Urothelium cell line (cell line): ENCODE measurements at regions not wholly inside any gene's neighbourhood (a gene's known extent, or its start where the extent isn't known, plus 50 kb on each side); places are given as distances from the start of the nearest gene placed in this dataset.
A peak's percentile ranks its signal among the peaks of the same experiment; 100 is the strongest.
"Not testable (repeated sequence)": the region's sequence is repeated elsewhere in the genome, so short reads cannot be mapped to it uniquely, and the experiment has no call there.

Source experiments
- DNase-seq: peaks from one replicate; pipeline ENCODE4 v3.0.0; 2011; ENCODE audit warnings: low spot score, mixed read lengths
- FAIRE-seq: peaks from 2 replicates; lab custom pipeline; 2011; peaks lifted over from hg19 to GRCh38; lab: Jason Lieb, UNC

DNA sequence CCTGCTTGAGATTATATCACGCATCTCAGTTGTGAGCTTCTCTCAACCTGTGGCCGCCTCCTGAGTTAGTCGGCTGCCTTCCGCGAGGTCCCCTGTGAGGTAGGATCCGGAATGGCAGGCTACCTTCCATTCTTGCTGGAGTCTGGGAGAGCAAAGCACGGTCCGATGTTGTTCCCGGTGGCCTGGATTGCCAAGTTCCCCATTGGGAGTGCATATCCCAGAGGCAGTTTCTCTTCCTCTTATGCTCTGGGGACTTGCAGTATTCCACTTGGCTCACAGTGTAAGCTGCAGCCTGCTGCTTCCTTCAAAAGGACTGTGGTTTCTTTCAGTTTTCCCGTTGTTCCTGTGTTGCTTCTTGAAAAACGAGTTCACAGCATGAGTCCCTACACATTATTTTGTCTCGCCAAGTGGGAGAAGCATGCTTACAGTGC lies 225.4 kb upstream of the ZWINT start:
- FAIRE-seq (no peak), DNase-seq (no peak)

DNA sequence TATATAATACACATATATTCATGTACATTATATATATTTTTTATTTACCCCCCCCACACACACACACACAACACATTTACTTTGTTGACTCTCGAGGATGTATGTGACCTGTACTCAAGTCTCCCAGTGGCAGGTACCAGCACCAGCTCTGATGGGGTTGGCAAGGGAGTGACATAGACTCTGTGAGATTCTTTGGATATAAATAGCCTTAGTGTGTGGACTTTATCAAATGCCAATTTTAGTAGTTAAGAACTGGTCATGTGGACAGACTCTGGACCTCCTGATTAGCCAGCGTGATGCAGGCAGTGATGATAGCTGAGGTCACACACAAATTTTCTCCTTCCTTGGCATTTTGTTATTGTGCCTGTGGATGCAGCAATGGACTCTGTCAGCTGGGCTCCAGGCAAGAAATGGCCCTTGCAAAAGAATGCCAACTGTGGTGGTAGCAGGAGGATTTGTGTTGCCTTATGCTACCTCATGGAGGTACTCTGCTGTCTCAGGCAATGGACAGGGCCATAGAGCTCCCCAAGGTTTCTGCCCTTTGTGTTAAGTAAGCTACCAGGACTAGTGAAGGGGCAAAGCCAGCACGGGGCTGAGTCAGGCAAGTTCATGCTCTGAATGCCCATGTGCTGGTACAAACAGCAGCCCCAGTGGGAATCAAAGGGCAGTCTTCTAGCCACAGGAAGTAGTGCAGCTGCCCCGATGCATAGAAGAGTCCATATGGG lies 224.6 kb upstream of the ZWINT start:
- DNase-seq: no peak

DNA sequence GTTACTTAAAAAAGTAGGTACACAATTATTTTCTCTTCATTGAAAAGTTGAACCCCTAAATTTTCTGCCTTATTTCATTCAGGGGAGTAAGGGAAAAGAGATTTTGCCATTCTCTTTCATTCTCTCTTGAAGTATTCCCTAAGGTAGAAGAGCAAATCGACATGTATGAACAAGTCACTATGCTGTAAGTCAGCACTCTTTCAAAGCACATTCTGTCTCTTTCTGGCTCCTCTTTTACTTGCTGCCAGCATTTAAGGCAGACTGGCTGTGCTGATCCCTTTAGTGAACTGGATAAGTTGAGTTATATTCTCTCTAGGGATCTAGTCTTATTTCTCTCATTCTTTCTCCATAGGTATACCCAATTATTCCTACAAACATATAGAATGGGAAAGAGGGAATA lies 222.3 kb upstream of the ZWINT start:
- DNase-seq (no peak), FAIRE-seq (no peak)

More for the DNA sequence above, 224.6 kb upstream of the ZWINT start:
- no peak for FAIRE-seq

DNA sequence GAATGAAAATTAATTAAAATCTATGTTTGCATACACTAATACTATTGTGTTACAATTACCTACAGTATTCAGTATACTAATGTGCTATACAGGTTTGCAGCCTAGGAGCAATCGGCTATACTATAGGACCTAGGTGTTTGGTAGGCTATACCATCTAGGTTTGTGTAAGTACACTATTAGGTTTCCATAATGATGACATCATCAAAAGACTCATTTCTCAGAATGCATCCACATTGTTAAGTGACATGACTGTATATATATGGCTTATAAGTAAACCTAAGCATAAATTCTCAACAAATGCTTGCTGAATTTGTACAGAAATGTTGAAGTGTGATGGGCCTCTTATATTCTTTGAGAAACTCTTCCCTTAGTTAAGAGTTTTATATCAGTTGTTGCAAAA lies 206.5 kb upstream of the ZWINT start:
- DNase-seq (no peak), FAIRE-seq (no peak)

DNA sequence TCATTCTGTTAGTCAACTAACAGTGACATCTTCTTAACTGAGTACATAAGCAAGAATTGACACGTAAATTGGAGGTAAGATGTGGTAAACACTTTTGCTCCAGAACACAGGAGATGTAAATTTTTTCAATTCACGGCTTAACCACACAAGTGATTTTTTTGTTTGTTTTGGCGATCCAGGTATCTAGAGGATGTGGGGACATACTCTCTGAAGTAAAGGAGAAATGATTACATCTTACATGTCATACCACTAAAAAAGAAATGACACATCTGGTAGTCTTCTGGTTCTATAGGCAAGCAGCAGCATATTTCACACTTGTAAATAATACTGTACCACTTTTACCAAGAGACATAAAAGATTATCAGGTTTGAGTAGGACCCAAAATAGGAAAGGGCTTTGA lies 200.3 kb upstream of the ZWINT start:
- FAIRE-seq: no peak
- DNase-seq: no peak

DNA sequence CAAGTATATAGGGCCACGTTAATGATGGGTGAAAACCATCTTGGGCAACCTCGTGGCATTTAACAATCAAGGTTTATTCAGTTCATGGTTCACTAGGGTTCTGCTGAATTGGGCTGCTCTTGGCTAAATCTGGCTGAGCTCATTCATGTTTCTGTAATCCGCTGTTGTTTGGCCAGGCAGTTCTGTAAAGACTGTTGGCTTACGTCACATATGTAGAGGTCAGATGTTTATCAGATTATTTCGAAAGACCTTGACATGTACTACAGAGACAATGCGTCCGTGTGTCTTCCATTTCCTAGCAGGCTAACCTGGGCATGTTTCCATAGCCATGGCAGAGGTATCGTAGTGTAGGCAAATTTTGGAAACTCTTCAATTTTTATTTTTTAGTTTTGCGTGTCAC lies 190.0 kb upstream of the ZWINT start:
- DNase-seq (no peak), FAIRE-seq (no peak)

DNA sequence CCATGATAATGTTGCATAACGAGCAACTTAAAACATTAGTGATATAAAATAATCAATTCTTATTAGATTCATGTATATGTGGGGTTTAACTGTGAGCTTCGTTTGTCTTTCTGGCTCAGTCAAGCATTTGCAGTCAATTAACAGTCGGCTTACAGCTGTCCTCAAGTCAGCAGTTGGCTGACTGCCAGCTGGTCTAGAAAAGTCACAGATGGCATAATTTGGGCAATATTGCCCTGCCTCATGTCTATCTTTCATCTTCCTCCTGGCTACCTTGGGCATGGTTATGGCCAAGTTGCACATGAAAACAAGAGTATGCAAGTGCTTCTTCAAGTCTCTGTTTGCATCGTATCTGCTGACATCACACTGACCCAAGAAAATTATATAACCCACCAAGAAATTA lies 186.1 kb upstream of the ZWINT start:
- FAIRE-seq (no peak), DNase-seq (no peak)

DNA sequence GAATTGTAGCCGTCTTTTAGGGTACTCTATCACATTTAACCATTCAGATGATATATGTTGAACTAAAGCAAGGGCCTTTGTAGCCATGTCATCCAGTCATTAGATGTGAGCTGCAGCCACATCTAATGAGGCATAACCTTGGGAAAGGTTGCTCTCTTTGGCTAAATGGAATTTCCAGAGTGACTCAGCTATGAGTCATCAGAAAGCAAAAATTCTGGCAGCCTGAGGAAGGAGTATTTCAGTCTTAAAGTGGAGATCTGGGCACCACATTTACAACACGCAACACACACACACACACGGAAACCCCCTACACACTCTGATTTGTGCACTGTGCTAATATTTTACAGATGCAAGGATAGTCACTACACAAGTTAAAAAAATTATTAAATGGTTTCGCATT lies 176.9 kb upstream of the ZWINT start:
- DNase-seq (peak; percentile 75), FAIRE-seq (peak; percentile 87)

DNA sequence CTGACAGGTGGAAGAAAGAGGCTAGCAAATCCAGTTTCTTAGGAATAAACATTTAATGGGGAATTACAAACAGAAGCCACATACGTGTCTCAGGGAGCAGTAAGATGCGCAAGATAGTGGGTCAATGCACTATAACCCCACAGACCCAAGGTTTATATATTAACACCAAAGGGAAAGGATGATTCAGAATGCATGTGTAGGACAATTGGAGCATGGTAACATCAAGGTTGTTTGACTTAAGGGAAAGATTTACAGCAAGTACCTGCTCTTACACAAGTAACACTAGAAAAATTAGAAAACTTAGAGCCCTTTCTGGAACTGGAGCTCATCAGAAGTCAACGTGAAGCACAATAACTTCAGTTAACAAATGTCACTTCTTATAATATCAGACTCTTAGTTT lies 161.1 kb upstream of the ZWINT start:
- FAIRE-seq (no peak), DNase-seq (no peak)

DNA sequence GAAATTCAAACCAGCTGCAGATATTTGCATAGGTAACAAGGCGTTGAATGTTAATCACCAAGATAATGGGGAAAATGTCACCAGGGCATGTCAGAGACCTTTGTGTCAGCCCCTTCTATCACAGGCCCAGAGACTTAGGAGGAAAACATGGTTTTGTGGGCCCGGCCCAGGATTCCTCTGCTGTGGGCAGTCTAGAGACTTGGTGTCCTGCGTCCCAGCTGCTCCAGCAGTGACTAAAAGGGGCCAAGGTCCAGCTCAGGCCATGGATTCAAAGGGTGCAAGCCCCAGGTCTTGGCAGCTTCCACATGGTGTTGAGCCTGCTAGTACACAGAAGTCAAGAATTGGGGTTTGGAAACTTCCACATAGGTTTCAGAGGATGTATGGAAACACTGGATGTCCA lies 147.5 kb upstream of the ZWINT start:
- DNase-seq: no peak
- no peak for FAIRE-seq

DNA sequence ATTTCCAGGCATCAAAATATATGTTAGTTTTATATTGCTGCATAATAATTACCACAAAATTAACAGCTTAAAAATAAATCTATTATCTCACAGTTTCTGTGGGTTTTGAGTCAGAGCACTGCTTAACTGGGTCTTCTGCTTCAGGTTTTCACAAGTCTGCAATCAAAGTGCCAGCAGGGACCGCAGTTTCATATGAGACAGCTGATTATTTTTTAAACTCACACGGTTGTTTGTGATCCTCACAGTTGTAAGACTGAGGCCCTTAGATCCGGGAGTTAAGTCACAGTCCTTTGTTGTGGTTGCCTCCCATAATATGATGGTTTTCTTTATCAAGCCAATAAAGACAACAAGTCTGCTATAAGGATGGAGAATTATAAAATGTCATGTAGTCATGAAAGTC lies 146.0 kb upstream of the ZWINT start:
- FAIRE-seq: no peak

DNA sequence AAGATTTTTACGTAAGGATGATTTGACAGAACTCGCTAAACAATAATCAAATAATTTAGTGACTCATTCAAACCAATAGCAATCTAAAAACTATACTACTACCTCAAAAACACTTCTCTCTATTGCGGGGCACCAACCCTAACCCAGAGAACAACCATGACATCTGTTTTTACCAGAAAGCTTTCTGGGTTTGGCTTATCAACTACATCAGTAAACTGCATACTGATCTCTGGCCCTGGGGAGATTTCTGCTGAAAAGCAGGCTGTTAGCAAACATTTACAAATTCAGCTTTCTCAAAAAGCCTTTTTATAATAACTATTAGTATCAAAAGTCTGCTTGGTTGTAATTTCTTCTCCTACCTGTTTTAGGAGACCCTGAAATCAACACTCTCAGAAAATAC lies 144.5 kb upstream of the ZWINT start:
- FAIRE-seq (no peak), DNase-seq (no peak)

More for the DNA sequence above, 146.0 kb upstream of the ZWINT start:
- DNase-seq: no peak

DNA sequence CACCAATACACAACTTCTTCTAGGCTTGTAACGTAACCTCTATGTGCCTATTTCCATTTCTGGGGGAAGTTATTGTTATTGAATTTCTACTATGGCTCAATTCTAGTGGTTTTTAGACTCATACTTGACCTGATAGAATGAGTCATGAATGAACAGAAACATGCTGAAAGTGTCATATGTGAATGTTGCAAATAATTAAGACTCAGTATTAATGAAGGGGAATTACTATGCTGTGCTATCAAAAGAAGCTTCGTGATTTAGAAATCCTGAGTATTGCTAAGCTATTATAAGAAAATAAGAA lies 135.1 kb upstream of the ZWINT start:
- DNase-seq: no peak
- no peak for FAIRE-seq

DNA sequence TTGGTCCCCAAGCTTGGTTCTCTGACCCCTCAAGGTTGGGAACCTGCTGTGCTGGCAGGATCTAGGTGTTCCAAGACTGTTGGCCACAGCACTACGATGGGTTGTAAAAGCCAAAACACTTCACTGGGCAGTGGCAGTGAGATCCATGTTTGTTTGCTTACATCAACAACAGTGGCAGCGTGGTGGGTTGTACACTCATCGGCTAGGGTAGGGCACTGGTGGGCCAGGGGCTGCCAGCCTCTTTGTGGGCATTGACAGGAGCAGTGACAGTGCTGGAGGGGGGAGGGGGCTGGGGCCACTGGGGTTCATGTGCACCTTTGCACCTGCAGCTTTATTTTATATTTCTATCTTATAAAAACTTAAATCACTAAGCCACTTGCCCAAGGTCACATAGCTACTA lies 126.7 kb upstream of the ZWINT start:
- FAIRE-seq (no peak), DNase-seq (no peak)

DNA sequence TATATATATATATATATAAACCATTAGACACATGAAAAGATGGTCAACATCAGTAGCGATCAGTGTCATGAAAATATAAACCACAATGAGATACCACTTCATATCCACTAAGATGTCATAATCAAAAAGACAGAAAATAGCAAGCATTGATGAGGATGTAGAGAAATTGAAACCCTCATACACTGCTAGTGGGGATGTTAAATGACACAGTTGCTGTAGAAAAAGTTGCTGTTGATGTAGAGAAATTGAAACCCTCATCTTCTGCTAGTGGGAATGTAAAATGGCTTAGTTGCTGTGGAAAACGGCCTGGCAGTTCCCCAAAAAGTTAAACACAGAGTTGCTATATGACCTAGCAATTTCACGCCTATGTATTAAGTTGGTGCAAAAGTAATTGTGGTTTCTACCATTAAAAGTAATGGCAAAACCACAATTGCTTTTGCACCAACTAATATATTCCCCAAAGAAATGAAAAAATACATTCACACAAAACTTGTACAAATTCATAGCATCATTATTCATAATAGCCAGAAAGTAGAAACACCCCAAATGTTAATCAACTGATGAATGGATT lies 120.5 kb upstream of the ZWINT start:
- FAIRE-seq (no peak), DNase-seq (no peak)

DNA sequence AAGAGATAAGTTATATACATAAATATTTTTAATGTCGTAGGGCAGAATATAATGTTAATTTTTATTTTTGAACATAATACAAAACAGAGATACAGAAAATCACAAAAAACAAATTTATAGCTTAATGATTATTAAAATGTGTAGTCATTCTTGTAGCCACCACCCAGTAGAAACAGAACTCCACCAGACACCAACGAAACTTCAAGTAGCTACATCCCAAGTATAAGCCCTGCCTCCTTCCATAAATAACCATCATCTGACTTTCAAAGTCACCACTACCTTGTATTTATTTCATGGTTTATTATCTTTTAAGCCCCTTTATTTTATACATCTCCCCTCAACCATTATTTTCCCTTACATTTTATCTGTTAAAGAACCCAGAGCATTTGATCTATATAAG lies 111.9 kb upstream of the ZWINT start:
- FAIRE-seq: no peak
- DNase-seq: no peak

DNA sequence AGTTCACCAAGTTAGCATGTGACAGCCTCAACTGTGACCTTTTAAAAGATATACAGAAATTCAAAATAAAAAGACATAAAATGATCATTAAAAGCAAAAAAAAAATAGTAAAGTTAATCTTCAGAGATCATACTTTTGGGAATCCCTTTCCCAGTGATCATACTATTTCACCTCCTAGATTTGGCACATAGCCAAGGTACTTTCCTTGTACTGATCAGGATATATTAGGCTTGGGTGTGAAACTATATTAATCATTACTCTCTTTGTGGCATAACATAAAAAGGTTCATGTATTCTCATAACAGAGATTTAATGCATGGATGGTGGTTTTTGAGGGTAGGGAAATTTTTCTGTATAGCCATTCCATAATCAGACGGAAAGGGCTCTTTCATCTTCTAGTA lies 109.6 kb upstream of the ZWINT start:
- no peak for FAIRE-seq

DNA sequence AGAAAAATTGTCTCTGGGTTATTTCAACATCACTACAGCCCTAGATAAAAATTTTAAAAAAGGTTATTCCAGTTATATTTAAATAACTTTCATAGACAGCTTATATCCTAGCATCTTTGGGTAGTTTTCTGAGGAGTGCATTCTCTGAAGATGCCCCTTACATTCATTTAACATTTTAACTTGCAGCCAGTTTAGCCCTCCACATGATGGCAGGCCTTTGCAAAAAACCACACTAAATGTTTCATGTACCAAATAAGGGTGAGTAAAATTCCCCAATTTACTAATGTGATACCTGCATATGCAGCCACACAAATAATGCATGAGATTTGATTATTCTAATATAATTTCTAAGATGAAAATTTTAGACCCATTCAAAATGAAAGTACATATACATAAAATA lies 108.4 kb upstream of the ZWINT start:
- no peak for FAIRE-seq
- no peak for DNase-seq

More for the DNA sequence above, 109.6 kb upstream of the ZWINT start:
- DNase-seq: no peak

DNA sequence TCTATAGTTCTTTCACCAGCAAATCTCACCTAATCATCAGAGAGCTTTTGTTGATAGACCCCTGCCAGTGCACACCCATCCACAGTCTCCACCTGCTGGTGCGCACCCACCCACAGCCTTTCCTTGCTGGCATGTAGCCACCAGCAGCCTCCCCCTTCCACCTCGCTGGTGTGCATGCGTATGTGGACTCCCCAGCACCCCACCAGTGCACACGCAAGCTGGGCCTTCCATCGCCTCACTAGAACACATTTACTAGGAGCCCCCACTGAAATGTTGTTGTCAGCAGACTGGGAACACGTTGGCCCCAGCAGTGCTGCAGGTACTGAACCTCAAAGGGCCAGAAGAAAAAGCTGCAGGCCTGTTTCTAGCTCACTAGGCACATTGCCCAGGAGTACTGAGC lies 104.9 kb upstream of the ZWINT start:
- FAIRE-seq (no peak), DNase-seq (no peak)

DNA sequence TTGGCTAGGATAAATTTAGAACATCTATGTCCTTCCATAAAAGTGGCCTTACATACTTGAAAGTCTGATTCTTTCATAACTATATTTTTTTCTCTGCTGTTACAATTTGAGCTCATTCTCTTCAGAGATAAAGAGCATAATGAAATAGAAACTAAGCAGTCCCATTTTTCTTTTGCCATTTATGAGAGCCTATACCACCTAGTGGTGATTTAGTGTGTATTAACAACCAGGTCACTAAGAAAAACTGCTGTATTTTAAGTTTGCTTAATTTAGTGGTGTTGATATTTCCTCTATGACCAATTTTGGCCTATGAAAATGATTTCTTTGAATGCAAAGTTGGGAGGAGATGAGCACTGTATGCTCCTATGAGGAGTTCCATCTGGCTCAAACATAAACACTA lies 88.7 kb upstream of the ZWINT start:
- no peak for FAIRE-seq

DNA sequence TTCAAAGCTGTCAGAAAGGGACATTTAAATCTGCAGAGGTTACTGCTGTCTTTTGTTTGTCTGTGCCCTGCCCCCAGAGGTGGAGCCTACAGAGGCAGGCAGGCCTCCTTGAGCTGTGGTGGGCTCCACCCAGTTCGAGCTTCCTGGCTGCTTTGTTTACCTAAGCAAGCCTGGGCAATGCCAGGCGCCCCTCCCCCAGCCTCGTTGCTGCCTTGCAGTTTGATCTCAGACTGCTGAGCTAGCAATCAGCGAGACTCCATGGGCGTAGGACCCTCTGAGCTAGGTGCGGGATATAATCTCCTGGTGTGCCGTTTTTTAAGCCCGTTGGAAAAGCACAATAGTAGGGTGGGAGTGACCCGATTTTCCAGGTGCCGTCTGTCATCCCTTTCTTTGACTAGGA lies 86.6 kb upstream of the ZWINT start:
- not testable (repeated sequence) for FAIRE-seq

More for the DNA sequence above, 88.7 kb upstream of the ZWINT start:
- DNase-seq: no peak

DNA sequence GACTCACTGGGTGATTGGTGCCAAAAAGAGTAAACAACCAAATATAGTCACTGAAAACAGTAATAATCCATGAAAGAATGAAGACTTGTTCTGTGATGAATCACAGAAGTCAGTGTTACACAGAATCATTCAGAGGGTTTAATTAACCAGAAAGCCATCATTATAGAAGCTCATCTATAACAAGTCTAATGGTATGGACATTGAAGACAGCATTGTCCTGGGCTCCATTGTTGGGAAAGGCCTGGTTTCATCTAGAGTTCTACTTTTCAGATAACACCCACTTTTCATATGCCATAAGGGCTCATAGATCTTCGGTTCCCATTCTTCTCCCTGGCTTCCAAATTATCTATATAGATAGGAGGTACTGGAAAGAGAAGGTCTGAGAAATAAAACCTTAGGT lies 80.3 kb upstream of the ZWINT start:
- not testable (repeated sequence) for FAIRE-seq

More for the DNA sequence above, 86.6 kb upstream of the ZWINT start:
- not testable (repeated sequence) for DNase-seq

More for the DNA sequence above, 80.3 kb upstream of the ZWINT start:
- DNase-seq: not testable (repeated sequence)
